NCI-H82 treated with DMSO at 0.1 percent for 48 hours (cell line): ENCODE measurements at regions not wholly inside any gene's neighbourhood (a gene's known extent, or its start where the extent isn't known, plus 50 kb on each side); places are given as distances from the start of the nearest gene placed in this dataset.

Experiments
- DNase-seq: peaks from one replicate; lab custom pipeline; 2025; ENCODE audit not compliant: unreplicated experiment; lab: John Stamatoyannopoulos, UW

GRCh38 chr9:21746550-21746949, 55.9 kb upstream of the MTAP start:
- no peak for DNase-seq

DNA sequence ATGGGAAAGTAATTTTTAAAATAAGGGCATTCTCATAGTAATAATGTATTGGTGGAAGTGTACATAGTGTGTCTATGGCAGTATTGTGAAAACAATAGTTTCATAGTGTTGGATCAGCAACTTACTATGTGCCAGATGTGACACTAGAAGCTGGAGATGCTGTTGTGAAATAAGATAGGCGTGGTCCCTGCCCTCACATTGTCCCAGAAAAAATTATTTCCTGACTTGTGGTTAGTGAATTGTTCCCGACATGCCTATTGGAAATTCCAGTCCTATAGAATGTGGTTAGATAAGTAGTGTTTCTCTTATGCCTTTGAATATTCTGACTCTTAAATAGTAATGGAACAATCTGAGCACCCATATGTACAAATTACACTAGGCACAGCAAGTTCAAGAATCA, 55.3 kb upstream of the MTAP start:
- DNase-seq: no peak

DNA sequence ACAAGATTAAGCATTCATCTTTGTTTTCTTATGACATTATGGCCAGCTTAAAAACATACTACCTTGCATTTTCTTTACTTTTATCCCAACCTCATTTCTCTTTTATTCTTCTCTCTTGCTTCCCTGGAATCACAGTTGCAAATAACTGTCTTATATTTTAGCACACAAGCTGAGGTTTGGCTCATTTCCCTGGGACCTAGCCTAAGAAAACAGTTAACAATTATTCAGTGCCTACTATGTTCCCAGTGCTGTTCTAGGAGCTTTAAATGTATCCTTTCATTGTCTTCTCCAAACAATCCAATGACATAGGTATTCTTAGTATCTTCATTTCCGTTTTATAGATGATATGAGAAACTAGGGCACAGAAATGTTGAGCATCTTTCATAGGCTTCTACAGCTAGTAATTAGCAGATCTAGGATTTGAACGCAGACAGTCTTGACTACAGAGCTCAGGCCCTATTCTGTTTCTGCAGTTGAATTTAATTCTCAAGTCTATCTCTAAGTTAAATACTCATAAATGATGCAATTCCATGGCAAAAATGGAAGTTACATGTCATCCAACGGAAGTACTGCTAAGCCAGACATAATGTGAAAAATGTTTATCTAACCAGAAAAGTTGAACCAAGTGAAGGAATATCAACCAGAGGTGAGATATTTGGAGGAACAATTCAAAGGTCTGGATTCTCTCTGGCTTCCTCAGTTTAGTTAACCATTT, 52.3 kb upstream of the MTAP start:
- no peak for DNase-seq

DNA sequence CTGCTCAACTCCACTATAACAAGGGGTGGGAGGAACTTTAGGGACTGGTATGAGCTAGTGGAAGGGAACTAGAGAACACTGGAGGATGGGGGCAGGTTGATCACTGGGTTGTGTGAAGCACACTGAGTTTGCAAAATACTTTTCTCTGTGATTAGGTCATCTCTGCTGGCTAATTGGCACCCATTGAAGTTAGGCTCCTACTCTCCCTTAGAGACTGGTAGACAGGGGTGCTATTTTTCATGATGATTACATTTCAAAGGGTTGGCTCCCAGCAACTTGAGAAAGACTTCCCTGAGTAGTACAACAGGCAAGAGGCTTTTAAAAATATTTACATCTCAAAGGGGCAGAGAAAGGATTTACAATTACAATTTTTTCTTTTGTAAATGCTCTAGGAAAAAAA, 50.4 kb upstream of the MTAP start:
- DNase-seq: no peak
